ENCODE measurements at regions not wholly inside any gene's neighbourhood (a gene's known extent, or its start where the extent isn't known, plus 50 kb on each side); places are given as distances from the start of the nearest gene placed in this dataset.
"Not testable (repeated sequence)": the region's sequence is repeated elsewhere in the genome, so short reads cannot be mapped to it uniquely, and the experiment has no call there.

GRCh38 chr14:105767315-105767714 lies 240.9 kb downstream of the TMEM121 start:
- DNase-seq, result no peak
- TF ChIP-seq CTCF (IDR thresholded peaks at IDR 0.05), result no peak
- Mint-ChIP-seq H3K36me3 (ENCODE audit: low read depth) (peaks cover 24% of the 10 kb centered on the region), H3K9me3 (peaks cover 39% of the 10 kb centered on the region), H3K27ac (no peak overlapping the region), H3K4me1 (ENCODE audit: low read depth) (no peaks in the 10 kb centered on the region), H3K4me3 (no peak overlapping the region), H3K27me3 (ENCODE audit: insufficient read depth) (no peaks in the 10 kb centered on the region; the same call in 1 of the 2 replicates)

- not testable (repeated sequence) for H3K27ac Mint-ChIP-seq; H3K4me3 Mint-ChIP-seq; H3K4me1 Mint-ChIP-seq (ENCODE audit: low read depth); DNase-seq; H3K27me3 Mint-ChIP-seq (ENCODE audit: insufficient read depth)
- Mint-ChIP-seq H3K36me3 (ENCODE audit: low read depth) (peaks cover 24% of the 10 kb centered on the region), H3K9me3 (peaks cover 42% of the 10 kb centered on the region)
These were observed 241.7 kb downstream of the TMEM121 start for GRCh38 chr14:105768039-105768438.

GRCh38 chr14:105769061-105769730 lies 242.8 kb downstream of the TMEM121 start:
- not testable (repeated sequence) for H3K27ac Mint-ChIP-seq; H3K4me1 Mint-ChIP-seq (ENCODE audit: low read depth); H3K4me3 Mint-ChIP-seq; DNase-seq; H3K27me3 Mint-ChIP-seq (ENCODE audit: insufficient read depth)
- H3K36me3 Mint-ChIP-seq (ENCODE audit: low read depth), result peaks cover 24% of the 10 kb centered on the region
- H3K9me3 Mint-ChIP-seq, result peaks cover 53% of the 10 kb centered on the region

GRCh38 chr14:105770619-105771216 lies 244.3 kb downstream of the TMEM121 start:
- DNase-seq; H3K27ac Mint-ChIP-seq; H3K4me3 Mint-ChIP-seq; H3K4me1 Mint-ChIP-seq (ENCODE audit: low read depth); H3K27me3 Mint-ChIP-seq (ENCODE audit: insufficient read depth): not testable (repeated sequence)
- Mint-ChIP-seq H3K9me3 (peaks cover 60% of the 10 kb centered on the region), H3K36me3 (ENCODE audit: low read depth) (peaks cover 24% of the 10 kb centered on the region)

GRCh38 chr14:105771261-105772226 lies 245.2 kb downstream of the TMEM121 start:
- Mint-ChIP-seq H3K9me3 (peaks cover 57% of the 10 kb centered on the region), H3K36me3 (ENCODE audit: low read depth) (peaks cover 18% of the 10 kb centered on the region)
- H3K27ac Mint-ChIP-seq; H3K4me1 Mint-ChIP-seq (ENCODE audit: low read depth); H3K4me3 Mint-ChIP-seq; H3K27me3 Mint-ChIP-seq (ENCODE audit: insufficient read depth); DNase-seq: not testable (repeated sequence)

GRCh38 chr14:105772710-105773250 lies 246.4 kb downstream of the TMEM121 start:
- not testable (repeated sequence) for H3K4me3 Mint-ChIP-seq; H3K27ac Mint-ChIP-seq; H3K27me3 Mint-ChIP-seq (ENCODE audit: insufficient read depth); H3K4me1 Mint-ChIP-seq (ENCODE audit: low read depth); DNase-seq
- Mint-ChIP-seq H3K9me3 (peaks cover 57% of the 10 kb centered on the region), H3K36me3 (ENCODE audit: low read depth) (peaks cover 20% of the 10 kb centered on the region)

GRCh38 chr14:105773584-105773983 lies 247.2 kb downstream of the TMEM121 start:
- Mint-ChIP-seq H3K36me3 (ENCODE audit: low read depth) (peaks cover 21% of the 10 kb centered on the region), H3K4me3 (no peak overlapping the region), H3K27me3 (ENCODE audit: insufficient read depth) (no peaks in the 10 kb centered on the region; the same call in none of the 2 replicates), H3K9me3 (peaks cover 65% of the 10 kb centered on the region), H3K27ac (no peak overlapping the region), H3K4me1 (ENCODE audit: low read depth) (no peaks in the 10 kb centered on the region)
- DNase-seq, result no peak
- no peak for TF ChIP-seq CTCF (IDR thresholded peaks at IDR 0.05)
